Left ventricle myocardium inferior (tissue), 1 donor: ENCODE measurements at regions not wholly inside any gene's neighbourhood (a gene's known extent, or its start where the extent isn't known, plus 50 kb on each side); places are given as distances from the start of the nearest gene placed in this dataset.

Experiments used
- DNase-seq: peaks from one replicate; pipeline ENCODE4 v3.0.0-alpha.2; 2020
- H3K27ac ChIP-seq: fragments of 200-600 bp; replicated peaks from 2 replicates; pipeline ENCODE4 v1.8.0; 2021
- H3K27me3 ChIP-seq: fragments of 200-600 bp; 2 replicates; pipeline ENCODE4 v1.8.0; 2021; ENCODE audit warnings: low read depth
- H3K36me3 ChIP-seq: fragments of 200-600 bp; 2 replicates; pipeline ENCODE4 v1.8.0; 2021
- H3K4me1 ChIP-seq: fragments of 200-600 bp; 2 replicates; pipeline ENCODE4 v1.8.0; 2021
- H3K4me3 ChIP-seq: fragments of 200-600 bp; 2 replicates; pipeline ENCODE4 v1.8.0; 2021; ENCODE audit warnings: mild to moderate bottlenecking, moderate library complexity
- H3K9me3 ChIP-seq: fragments of 200-600 bp; replicated peaks from 2 replicates; pipeline ENCODE4 v1.8.0; 2021
- CTCF ChIP-seq: fragments of 200-600 bp; IDR thresholded peaks from 2 replicates; pipeline ENCODE4 v1.8.0; 2021; ENCODE audit warnings: antibody characterized with exemption, mild to moderate bottlenecking, borderline replicate concordance
- intact Hi-C: fragments of 100-400 bp; cut with micrococcal nuclease; formaldehyde crosslinking; loops from one replicate; pipeline ENCODE4 v1.11.0; 2022
- donor health status: DM: no; HTN: yes; CAD: no; lungs with severe emphysema.

- Histone ChIP-seq H3K36me3 (no peaks in the 10 kb centered on the region), H3K9me3 (no peaks in the 10 kb centered on the region), H3K27me3 (peaks cover 61% of the 10 kb centered on the region), H3K27ac (no peak overlapping the region), H3K4me1 (no peaks in the 10 kb centered on the region), H3K4me3 (no peak overlapping the region)
- DNase-seq = no peak
- no peak for TF ChIP-seq CTCF
- intact Hi-C loops = no loop called here
Observed at GRCh38 chr10:128734734-128735133, 608.5 kb upstream of the MKI67 start.

- Histone ChIP-seq H3K9me3 (no peaks in the 10 kb centered on the region), H3K27me3 (peaks cover 68% of the 10 kb centered on the region), H3K4me3 (no peak overlapping the region), H3K4me1 (no peaks in the 10 kb centered on the region), H3K36me3 (no peaks in the 10 kb centered on the region), H3K27ac (no peak overlapping the region)
- intact Hi-C loops = no loop called here
- DNase-seq = no peak
- no peak for TF ChIP-seq CTCF
Observed at GRCh38 chr10:128735996-128736395, 609.8 kb upstream of the MKI67 start.

GRCh38 chr10:128738386-128738915, 612.2 kb upstream of the MKI67 start:
- Histone ChIP-seq H3K27ac (no peak overlapping the region), H3K4me1 (no peaks in the 10 kb centered on the region), H3K9me3 (no peaks in the 10 kb centered on the region), H3K27me3 (peaks cover 79% of the 10 kb centered on the region), H3K4me3 (no peak overlapping the region), H3K36me3 (no peaks in the 10 kb centered on the region)
- DNase-seq = no peak
- TF ChIP-seq CTCF = no peak
- intact Hi-C loops = no loop called here

- Histone ChIP-seq H3K9me3 (no peaks in the 10 kb centered on the region), H3K36me3 (no peaks in the 10 kb centered on the region), H3K27me3 (peaks cover 82% of the 10 kb centered on the region), H3K4me1 (no peaks in the 10 kb centered on the region), H3K4me3 (no peak overlapping the region), H3K27ac (no peak overlapping the region)
- intact Hi-C loops = no loop called here
- no peak for TF ChIP-seq CTCF
- DNase-seq = no peak
Observed at GRCh38 chr10:128739930-128740329, 613.7 kb upstream of the MKI67 start.

GRCh38 chr10:128741180-128741579, 615.0 kb upstream of the MKI67 start:
- TF ChIP-seq CTCF = no peak
- no peak for DNase-seq
- peaks cover 88% of the 10 kb centered on the region for H3K27me3 ChIP-seq
- no peaks in the 10 kb centered on the region for H3K36me3 ChIP-seq
- H3K27ac ChIP-seq = no peak overlapping the region
- H3K4me3 ChIP-seq = no peak overlapping the region
- intact Hi-C loops = no loop called here
- H3K9me3 ChIP-seq = no peaks in the 10 kb centered on the region
- no peaks in the 10 kb centered on the region for H3K4me1 ChIP-seq
